ENCODE measurements at regions not wholly inside any gene's neighbourhood (a gene's known extent, or its start where the extent isn't known, plus 50 kb on each side); places are given as distances from the start of the nearest gene placed in this dataset.

DNA sequence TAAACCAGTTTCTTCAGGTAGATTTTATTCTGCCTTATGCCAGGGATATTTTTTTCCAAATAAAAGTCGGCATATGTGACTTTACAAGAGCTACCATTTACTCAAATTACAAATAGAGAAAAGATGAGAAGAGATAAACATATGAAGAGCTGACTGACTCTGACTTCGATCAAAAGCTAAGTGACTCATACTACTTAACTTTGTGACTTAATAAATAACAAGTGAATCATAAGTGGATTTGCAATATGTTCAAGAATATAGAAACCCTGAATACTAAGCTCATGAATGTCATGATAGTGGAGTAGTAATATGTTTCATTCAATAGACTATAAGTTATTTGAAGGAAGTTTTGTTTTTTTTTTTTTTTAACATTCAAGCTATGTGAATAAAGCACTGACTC lies 130.5 kb upstream of the ANO3 start:
- no peak for DNase-seq

DNA sequence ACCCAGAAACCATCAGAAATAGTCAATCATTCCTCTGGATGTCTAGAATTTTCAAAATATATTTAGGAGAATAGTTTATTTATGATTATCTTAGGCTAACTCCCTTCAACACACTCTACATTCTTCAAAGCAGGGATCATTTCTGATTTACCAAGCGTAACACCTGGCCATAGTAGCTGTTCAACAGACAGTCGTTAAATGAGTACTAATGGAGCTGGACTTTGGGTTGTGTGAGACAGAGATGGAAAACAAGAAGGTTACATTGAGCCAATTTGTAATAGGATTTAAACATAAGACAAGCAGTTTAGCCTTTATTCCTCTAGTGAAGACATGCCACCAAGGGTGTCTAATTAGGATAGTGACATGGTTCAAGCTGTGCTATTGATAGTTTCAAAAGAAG lies 129.2 kb upstream of the ANO3 start:
- DNase-seq: no peak

DNA sequence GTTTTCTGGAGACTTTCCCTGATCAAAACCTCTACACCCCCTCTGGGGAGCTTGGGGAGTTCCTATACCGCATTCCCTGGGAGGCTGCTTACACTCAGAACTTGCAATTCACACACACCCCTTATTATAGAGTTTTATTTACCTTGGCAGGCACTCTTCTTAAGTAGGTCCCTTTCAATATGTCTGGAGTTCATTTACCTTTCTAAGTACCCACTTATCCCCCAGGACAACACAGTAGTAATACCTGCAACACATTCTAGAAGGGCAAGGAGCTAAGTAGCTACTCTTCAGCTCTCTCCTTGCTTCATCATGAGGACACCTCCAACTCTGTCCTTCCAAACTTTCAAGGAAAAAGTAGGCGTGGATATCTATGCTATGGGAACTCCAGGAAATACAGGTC lies 127.8 kb upstream of the ANO3 start:
- DNase-seq: no peak

DNA sequence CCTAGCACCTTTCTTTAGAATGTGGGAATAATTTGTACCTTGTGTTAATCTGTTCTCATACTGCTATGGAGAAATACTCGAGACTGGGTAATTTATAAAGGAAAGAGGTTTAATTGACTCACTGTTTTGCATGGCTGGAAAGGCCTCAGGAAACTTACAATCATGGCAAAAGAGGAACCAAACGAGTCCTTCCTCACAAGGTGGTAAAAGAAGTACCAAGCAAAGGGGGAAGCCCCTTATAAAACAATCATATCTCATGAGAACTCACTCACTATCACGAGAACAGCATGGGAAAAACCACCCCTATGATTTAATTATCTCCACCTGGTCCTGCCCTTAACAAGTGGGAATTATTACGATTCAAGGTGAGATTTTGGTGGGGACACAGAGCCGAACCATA lies 127.1 kb upstream of the ANO3 start:
- no peak for DNase-seq

DNA sequence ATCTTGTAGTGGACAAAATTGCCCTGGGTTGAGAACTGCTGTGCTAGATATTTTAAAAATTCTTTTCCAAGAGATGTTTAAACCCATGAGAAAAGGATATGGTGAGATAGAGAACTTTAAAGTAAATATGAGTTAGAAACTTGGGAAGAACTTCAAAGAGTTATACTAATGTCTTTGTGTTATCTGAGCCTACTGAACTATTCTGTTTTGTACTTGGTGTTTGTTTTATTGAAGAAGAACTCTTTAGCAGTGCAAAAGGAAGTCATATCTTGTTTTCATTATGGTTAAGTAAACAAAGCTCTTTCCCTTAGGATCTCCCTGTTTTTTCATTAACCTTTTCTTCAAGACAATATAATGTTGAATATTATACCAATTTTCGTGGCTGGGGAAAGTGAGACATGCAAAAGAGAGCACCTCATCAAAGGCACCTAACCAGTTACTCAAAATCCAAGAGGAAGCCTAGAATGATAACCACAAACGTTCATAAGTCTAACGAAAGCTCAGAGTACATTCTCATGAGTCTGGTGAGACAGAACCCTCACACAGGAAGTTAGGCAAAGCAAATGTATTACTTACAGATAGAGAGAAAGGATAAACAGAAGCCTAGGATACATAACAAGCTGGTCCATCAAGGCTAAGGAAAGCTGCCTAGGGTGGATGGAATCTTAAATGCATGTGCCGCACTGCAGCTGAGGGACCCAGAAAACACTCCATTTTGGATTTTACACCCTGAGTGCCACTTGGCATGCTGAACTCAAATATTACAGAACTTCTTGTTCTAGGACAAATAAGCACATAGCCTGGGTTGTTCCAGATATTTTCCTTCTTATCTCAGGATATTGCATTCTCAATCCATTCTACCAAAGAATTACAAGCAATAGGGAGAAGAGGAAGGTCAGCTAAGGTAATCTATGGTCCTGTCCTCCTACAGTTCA lies 112.5 kb upstream of the ANO3 start:
- DNase-seq: no peak

DNA sequence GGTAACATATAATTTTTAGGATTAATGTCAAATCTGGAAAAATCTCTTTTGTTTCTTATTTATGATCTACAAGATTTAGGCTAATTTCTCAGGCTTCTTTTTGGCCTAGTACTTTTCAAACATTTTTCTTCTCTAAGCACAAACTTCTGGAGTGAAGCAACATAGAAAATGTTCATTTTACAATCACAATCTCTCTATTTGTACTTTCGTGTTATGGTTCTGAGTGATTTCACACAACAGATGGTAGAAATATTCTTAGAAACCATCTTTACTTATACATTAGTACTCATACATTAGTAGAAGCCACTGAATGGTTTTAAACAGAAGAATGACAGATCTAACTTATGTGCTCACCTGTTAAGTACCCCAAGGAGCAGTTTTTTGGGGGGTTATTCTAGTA lies 106.3 kb upstream of the ANO3 start:
- no peak for DNase-seq

DNA sequence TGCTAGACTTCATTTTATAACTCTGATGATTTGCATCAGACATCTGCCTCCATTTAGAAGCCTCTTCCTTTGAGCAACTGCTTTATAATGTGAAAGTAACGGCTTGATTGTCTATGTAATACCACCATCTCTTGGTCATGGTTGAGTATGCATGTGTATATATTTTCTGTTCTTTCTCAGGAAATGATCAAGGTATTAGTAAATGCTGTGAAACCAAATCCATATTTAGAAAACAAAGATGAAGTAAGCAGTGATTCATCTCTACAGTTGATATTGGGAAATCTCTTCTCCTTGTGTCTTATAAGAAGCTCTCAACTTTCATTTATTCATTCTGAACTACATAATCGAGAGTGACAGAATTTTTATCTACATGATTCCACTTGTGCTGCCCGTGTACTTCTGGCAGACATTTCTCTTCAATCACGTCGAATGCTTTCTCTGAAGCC lies 104.6 kb upstream of the ANO3 start:
- peak; percentile 65 to 77 for DNase-seq

DNA sequence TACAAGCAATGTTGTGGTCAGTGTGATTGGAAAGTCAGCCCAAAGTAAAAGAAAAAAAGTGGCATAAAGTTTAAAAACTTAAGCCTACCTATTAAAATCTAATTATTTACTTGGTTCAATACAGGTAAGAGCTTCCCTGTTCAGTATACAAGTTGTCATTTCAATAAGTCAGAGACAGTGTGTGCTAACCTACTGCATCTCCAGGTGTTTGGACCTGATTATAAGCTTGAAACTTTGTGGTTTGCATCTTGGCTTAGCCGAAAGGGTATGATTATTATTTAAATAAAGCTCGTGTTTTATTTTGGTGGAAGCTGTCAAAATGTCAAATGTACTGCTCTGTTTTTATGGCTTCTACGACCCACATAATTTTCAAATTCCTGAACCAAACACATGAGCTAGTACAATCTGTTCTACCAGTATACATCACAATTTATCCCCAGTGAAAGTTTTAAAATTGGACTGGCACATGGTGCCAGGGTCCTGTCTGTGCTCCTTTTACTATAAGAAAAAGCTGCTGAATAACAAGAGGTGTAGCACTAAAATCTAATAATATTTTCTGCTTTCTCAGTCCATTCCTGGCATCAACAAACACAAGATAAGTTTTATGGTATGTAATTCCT lies 103.9 kb upstream of the ANO3 start:
- DNase-seq: no peak

DNA sequence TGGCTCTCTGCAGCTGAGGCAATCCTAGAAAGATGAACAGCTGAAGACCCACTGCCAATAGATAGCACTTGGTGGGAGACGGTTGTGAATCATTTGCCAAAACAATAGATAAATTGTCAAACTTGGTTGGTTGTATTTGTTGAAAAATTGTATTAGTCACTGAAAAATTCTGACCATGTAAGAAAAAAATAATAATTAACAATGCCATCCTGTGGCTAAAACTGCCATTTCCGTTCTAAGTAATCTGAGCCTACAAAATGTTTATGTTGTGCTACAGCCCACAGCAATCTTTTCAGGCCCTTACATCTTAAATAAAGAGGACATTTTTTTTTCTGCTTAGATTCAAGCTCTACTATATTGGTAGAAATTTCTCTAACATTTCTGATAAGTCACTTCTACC lies 103.2 kb upstream of the ANO3 start:
- no peak for DNase-seq

DNA sequence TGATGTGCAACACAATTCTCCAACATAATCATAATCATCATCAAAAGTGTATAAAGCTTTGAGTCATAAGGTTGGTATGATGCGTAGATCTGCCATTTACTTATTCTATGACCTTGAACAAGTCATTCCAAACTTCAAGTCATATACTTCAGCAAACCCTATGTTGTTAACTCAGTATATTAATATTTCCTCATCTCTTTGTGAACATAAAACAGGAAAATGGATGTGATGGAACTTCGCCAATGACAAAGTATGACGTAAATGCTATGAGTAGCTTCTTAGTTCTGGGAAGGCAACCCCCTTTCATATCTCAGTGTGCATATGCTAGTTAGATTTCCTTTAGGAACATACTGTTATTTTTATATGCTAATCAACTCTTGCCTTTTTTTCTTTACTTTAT lies 102.7 kb upstream of the ANO3 start:
- no peak for DNase-seq

DNA sequence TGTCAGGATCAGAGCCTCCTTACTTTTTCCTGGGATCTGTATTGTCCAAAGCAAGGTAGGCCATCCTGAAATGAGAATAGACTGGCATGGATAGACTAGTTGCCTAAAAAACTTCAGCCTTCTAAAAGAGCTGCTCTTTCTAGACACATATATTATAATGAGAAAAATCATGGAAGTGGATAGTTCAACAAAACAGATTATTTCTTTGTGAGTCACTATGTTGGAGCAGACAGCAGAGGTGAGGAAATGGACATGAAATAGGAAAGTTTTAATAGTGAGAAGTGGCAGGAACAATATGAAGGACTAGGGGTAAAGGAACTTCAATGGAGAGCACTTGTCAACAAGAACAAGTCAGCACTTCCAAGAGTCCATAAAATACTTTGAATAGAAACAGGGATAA lies 101.9 kb upstream of the ANO3 start:
- DNase-seq: no peak

DNA sequence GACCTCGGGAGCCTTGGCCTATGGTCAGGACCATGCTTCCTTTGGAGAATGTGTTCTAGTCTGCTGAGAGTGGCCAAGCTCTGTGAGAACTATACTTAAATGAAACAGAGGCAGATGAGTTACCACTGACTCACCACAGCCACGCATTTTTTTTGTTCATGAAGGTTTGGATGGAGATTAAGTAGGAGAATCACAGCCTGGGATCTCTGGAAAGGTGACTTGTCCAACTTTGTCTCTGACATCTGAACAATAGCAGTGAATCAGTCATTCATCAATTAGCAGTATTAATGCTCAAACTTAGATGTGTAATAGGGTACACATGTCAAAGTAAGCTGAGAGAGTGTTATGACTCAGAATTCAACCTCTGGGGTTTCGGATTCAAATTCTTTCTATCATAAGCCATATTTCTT lies 100.7 kb upstream of the ANO3 start:
- no peak for DNase-seq

DNA sequence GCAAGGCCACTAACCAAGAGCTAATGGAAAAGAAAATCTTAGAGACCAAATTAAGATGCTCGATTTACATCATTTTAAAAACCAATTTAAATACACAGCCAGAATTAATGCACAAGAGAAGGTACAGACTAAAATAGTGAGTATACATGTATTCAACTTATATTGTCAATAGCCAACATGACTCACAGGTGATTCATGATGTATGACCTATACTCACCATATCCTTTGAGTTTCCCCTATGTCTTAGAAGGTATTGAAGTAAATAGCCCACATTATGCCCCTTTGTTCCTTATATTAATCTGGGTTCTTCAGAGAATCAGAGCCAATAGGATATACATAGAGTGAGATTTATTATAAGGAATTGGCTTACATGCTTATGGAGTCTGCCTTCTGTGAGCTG lies 97.5 kb upstream of the ANO3 start:
- no peak for DNase-seq

DNA sequence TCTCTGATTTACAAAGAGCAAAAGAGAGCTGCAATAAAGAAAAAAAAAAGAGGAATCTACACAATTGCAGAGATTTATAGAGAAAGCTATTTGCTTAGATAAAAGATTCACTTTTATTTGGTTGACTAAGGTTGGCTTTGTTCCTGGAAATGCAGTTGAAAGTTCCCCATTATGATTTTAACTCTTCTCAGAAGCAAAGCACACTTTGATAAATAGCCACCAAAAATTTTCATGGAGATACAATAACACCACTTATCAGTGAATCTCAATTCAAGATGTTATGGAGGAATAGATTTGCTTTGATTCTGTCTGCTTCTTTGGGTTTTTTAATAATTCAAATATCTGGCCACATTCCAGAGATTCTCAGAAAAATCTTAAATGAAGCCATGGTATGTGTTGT lies 88.5 kb upstream of the ANO3 start:
- DNase-seq: no peak

DNA sequence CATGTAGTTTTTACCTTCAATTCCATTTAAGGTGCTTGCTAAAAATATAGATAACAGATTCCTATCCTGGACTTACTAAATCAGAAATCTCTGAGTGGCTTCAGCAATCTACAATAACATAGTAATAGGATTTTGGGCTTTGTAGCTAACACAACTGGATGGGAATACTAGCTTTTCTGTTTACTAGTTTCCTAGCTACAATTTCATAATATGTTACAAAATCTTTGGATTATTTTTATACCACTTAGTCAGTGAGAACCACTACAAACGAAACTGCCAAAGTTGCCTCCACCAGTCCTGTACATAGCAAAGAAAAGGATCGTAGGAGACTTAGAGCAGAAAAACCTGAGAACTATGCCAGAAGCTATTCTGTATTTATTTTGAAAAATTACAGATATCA lies 87.7 kb upstream of the ANO3 start:
- no peak for DNase-seq

DNA sequence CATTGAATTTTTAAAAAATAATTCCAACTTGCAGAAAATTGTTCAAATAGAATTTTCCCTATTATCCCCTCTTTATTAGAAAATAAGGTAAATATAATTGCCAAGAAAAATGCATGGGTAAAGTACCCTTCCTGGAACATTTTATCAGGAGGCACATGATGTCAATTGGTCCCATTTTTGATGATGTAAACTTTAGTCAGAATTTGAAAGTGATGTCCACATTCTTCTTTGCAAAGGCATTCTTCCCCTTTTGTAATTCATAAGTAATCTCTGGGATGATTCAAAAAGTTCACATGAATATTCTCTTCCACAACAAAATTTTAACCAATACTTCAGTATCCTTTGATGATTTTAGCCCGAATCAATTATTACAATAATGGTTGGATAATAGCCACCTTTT lies 86.9 kb upstream of the ANO3 start:
- DNase-seq: no peak

DNA sequence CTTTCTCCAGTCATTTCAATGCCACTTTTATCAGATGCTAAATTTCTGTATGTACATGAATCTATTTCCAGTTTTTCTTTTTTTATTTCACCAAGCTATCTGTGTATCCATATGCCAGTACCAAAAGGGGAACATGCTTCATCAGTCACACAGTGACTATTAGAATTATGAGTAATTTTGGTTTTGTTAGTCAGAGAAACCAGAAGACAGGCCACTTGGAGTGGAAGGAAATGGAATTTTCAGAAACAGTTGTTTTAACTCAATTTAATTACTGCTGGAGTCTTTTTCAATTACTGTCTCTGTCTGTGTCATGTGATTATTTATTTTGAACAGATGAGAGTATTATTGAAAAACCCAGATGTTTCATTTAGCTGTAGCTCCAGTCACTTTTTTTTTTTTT lies 84.6 kb upstream of the ANO3 start:
- no peak for DNase-seq

DNA sequence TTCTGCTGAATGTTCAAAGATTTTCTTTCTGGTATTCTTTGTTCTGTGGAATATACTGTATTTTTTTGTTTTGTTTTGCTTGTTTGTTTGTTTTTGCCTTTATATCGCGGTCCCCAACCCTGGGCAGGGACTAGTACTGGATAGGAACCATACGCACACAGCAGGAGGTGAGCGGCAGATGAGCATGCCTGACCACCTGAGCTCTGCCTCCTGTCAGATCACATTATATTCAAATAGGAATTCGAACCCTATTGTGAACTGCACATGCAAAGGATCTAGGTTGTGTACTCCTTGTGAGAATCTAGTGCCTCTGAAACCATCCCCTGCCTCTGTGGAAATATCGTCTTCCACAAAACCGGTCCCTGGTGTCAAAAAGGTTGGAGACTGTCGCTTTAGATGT lies 83.3 kb upstream of the ANO3 start:
- DNase-seq: no peak

DNA sequence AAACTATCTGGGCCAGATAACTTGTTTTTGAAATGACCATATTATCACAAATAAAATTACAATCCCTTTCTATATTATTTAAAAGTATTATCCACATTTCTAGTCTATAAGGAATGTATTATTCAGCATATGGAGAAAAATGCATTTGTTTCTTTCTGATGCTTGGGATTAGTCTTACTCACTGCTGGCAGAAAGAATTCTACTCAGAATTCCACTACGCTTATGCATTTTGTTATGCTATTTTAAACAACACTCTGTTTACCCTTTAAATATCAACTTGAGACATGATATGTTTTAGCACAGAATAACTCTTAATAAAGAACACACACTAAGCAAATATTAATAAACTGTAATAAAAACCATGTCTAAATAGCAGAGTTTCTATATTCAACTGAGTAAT lies 77.6 kb upstream of the ANO3 start:
- no peak for DNase-seq

DNA sequence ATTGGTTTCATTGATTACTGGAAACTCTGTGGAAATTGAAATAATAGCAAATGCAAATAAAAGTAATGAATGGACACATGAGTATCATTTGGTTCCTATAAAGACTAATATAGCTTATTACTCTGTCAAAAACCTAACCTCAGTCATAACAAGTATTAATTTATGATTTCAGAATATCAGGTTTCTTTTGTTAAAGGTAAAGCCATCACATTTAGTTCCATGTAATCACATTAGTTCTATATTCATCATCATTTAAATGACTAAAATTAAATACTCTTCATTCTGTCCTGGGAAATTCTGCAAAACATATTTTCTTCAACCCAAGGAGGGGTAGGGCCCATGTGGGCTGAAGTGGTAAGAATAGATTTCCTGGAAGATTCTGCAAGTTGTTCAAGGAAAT lies 68.2 kb upstream of the ANO3 start:
- no peak for DNase-seq

DNA sequence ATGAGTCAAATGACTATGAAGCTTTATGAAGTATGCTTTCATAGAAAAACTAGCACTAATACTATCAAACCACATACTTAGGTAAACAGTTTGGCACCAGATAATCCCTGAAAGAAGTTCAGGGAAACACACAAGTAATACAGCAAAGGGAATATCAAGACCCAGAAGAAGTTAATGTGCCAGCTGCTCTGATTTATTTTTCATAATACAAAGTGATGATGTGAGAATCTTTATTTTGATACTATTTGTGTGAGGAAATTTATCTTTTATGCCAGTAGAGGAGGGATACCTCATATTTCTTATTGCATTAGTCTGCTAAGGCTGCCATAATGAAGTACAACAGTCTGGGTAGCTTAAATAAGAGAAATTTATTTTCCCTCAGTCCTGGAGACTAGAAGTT lies 67.7 kb upstream of the ANO3 start:
- no peak for DNase-seq

DNA sequence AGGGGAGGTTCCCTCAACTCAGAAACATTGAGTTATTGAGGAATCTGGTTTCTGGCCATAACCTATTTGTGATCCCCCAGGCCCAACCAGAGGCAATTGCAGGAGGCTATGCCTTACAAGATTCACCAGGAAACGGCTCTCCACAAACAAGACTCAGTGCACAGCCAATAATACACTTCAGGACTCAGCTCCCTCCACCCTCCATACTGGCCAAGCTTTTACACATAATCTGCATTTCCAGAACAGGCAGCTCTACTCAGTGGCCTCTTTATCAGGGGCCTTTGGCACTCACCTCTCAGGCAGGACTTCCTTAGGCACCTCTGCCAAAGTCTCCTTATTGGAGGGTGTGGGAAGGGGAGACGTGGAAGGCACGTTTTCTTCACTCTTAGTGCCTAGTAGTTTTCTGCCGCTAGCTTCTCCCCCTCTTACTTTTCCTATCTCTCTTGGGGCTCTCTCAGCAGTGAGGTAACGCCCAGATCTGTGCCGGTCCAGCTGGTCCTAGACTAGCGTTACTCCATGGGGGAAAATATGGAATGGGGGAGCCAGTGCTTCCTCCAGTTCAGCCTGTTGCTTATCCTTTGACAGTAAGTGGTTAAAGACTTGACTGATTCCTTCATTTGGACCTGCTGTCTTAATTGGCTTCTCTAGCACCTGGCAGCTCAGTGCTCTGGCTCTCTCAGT lies 62.8 kb upstream of the ANO3 start:
- no peak for DNase-seq

DNA sequence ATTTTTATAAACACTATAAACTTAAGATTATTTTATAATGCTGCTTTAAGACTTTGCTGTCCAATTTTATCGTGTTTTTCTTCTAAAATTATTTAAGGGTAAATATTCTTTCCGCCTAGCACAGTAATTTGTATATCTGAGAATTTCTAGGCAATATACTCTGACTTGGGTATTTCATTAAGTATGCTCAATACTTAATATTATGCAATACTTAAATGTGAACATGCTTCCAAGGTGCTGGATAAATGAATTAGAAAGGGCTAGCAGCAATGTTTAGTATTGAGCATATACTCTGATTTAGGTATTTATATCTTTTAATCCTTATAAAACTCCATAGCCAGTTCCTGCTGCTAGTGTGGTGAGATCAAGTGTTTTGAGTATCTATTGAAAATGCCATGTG lies 60.3 kb upstream of the ANO3 start:
- DNase-seq: no peak

DNA sequence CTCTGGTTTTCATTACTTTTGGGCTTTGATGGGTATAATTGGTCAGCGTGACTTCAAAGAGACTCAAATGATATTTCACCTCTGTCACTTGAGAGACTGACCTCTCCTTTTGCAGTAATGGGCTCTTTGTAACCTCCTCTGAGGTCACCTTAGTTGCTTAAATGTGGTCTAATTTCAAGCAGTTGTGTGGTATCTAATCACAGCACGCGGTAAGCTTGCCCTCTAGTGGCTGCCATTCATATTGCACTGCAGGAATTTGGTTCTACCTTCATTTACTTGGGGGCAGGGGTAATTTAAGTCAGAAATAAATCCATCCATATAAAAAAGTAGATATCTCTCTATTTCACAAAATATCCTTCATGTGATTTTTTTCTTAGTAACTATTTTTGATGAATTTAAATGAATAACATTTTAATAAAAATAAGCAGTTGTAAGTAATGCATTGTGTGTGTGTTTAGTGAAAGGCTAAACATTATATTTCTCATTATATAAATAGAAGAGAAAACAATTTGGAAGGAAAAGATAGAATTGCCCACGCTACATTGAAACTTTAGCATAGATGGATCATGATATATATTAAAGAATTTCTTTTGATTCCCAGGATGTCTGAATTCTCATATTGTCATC lies 55.0 kb upstream of the ANO3 start:
- peak; percentile 45 to 78 for DNase-seq

All from NCI-H526 (cell line).